Omental fat pad (tissue), 3 donors: ENCODE measurements at regions not wholly inside any gene's neighbourhood (a gene's known extent, or its start where the extent isn't known, plus 50 kb on each side); places are given as distances from the start of the nearest gene placed in this dataset.

Experiments
- ATAC-seq: fragments of 150-250 bp; one replicate; pipeline ENCODE4 v1.9.1; 2016; ENCODE audit warnings: mild to moderate bottlenecking, moderate library complexity; ENCODE audit not compliant: low FRiP score
- DNase-seq: peaks from one replicate; pipeline ENCODE4 v3.0.0-alpha.2; 2019; ENCODE audit warnings: low spot score
- TF ChIP-seq, protein P1 (sequence below), 3 donors: fragments of 450-650 bp; IDR thresholded peaks; one replicate each; pipeline ENCODE4 v1.5.1; 2016 to 2017; ENCODE audit warnings: antibody characterized with exemption in 3 of 3, mild to moderate bottlenecking in 3 of 3, moderate library complexity in 2 of 3

DNA sequence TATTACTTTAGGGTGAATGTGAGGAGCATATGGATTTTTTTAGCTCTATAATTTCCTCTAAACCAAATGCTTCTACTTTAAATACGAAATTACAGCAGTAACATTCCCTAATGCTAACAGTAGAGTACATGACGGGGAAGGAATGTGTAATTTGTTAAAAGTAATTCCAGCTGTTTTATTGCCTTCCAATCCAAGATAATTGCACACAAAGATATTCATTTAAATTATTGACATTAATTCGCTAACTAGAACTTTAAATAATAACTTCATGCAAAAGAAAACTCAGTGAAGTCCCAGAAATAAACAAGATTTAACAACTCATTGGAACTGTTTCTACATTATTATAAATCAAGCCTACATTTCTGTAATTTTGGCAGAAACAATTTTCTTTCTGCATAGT, 261.4 kb upstream of the CFAP20DC start:
- TF ChIP-seq, protein P1, sequence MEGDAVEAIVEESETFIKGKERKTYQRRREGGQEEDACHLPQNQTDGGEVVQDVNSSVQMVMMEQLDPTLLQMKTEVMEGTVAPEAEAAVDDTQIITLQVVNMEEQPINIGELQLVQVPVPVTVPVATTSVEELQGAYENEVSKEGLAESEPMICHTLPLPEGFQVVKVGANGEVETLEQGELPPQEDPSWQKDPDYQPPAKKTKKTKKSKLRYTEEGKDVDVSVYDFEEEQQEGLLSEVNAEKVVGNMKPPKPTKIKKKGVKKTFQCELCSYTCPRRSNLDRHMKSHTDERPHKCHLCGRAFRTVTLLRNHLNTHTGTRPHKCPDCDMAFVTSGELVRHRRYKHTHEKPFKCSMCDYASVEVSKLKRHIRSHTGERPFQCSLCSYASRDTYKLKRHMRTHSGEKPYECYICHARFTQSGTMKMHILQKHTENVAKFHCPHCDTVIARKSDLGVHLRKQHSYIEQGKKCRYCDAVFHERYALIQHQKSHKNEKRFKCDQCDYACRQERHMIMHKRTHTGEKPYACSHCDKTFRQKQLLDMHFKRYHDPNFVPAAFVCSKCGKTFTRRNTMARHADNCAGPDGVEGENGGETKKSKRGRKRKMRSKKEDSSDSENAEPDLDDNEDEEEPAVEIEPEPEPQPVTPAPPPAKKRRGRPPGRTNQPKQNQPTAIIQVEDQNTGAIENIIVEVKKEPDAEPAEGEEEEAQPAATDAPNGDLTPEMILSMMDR (IDR thresholded peaks at IDR 0.05): no peak
- no peak for ATAC-seq
- DNase-seq: no peak

DNA sequence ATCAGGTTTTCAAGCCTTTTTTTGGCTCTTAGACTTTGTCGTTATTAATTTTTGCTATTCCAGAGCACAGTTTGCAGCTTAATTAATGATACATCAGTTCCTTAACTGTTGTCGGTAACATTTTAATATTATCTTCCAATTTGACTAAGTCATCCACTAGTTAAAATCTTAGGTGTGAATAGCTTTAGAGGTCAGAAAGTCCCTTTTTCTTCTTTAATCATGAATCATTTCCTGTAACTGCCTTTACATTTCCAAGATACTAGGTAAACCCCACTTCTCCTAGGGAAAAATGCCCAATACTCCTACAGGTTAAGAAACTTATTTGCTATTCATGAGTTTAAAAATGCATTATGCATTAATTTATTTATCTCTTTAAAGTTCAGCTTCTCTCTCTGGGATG, 260.9 kb upstream of the CFAP20DC start:
- no peak for DNase-seq
- no peak for ATAC-seq
- TF ChIP-seq, protein P1 (IDR thresholded peaks at IDR 0.05): no peak

DNA sequence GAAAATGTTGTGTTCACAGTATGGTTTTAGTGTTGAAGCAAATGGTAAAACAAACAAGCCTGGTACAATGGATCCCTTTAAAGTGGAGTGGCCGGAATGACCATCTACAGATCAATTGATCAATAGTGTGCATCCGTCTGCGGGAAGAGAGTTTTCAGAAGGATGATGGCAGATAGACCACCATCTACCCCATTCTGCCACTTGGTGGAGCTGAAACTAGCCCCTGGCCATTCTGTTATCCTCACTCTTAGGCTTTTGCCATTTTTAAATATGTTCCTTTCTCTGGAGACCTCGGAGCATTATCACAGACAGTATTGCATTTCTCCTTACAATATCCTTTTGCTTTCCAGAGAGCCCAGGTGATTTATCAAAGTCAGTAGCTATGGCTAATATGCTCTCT, 258.9 kb upstream of the CFAP20DC start:
- TF ChIP-seq, protein P1 (IDR thresholded peaks at IDR 0.05): no peak
- ATAC-seq (no peak), DNase-seq (no peak)

DNA sequence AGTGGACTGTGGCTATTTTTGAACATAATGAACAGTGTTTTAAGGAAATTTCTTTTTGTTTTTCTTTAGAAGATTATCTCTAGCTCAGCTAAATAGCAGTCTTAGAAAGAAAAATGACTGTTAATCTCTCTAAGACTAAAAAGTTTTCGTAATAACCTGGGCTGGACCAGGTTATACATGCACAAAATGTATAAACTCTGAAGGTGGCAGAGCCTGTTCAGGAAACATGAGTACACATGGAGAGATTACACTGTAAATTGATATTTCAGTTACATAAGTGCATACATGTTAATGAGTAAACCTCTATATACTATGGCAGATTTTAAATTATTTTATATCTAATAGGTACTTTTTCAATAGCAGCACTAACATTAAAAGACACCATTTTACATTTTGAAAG, 258.2 kb upstream of the CFAP20DC start:
- DNase-seq: no peak
- no peak for ATAC-seq
- TF ChIP-seq, protein P1 (IDR thresholded peaks at IDR 0.05): no peak

DNA sequence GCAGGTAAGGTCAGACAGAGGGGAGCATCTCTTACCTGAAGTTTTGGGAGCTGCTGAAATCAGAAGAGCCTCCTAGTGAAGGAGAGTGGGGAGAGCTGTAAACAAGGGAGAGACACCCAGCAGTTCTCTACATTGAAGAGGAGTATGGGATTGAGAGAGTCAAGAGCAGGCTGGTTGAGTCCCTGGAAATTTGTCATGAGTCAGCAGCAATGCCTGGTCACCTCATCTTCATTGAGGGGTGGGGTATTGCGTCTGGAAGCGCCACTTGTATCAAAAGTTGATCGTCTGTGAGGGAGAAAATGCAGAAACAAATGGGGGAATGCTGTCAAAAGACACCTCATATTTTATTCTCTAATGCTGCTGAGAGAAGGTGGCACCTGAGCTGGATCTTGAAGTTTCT, 256.6 kb upstream of the CFAP20DC start:
- ATAC-seq (no peak), DNase-seq (no peak)
- TF ChIP-seq, protein P1 (IDR thresholded peaks at IDR 0.05): no peak

DNA sequence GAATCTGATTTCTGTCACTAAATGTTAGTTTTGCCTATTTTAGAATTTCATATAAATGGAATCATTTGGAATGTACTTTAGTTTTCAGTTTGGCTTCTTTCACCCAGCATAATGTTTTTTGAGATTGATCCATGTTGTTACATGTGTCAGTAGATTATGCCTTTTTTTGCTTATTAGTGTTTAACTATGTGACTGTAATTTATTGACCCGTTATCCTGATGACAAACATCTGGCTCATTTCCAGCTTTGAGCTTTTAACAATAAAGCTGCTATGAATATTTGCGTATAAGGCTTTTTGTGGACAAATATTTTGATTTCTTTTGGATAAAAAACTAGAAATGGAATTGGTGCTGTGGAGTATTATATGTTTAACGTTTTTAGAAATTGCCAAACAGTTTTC, 254.5 kb upstream of the CFAP20DC start:
- no peak for DNase-seq
- ATAC-seq: no peak
- TF ChIP-seq, protein P1 (IDR thresholded peaks at IDR 0.05): no peak

DNA sequence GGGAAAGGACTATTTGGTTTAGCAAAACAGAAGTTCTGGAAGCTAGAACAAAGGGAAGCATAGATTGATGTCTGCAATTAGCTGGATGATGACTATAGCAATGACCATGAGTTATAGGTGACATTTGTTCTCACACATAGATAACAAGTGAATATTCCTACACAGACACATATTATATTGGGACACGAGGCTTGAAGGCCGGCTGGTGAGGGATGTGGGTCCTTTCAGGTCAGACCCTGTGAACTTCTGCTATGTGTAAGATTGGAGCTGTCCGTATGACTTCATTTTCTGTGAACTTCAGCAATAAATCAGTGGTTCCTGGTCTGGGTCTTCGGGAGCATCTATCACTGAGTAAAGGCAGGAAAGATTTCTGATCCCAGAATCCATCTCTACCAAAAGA, 253.6 kb upstream of the CFAP20DC start:
- ATAC-seq: no peak

More for the DNA sequence above, 253.6 kb upstream of the CFAP20DC start:
- TF ChIP-seq, protein P1 (IDR thresholded peaks at IDR 0.05): no peak
- DNase-seq: no peak
